Activated naive CD8-positive, alpha-beta T cell treated with anti-CD3 and anti-CD28 coated beads, Interleukin-2, amount 10 ng/mL, durations not matched to agents 7 days and 5 days (primary cell): ENCODE measurements at regions not wholly inside any gene's neighbourhood (a gene's known extent, or its start where the extent isn't known, plus 50 kb on each side); places are given as distances from the start of the nearest gene placed in this dataset.
A peak's percentile ranks its signal among the peaks of the same experiment; 100 is the strongest.
"Not testable (repeated sequence)": the region's sequence is repeated elsewhere in the genome, so short reads cannot be mapped to it uniquely, and the experiment has no call there.

ENCODE experiments used
- ATAC-seq: fragments of 150-1000 bp; cut with Tn5 transposase; one replicate; pipeline ENCODE4 v1.10.0; 2021; ENCODE audit warnings: low read depth, moderate library complexity
- POLR2A ChIA-PET: fragments of 350-600 bp; sonication (Branson Sonifier 250); formaldehyde crosslinking; loops from one replicate; lab custom pipeline; 2021; ENCODE audit warnings: antibody characterized with exemption; lab: Charles Lee
- DNase-seq: peaks from one replicate; pipeline ENCODE4 v3.0.0; 2021
- H3K27ac Mint-ChIP-seq: one replicate; pipeline ENCODE4 v1.8.0; 2022; ENCODE audit warnings: mild to moderate bottlenecking, mixed read lengths
- H3K27me3 Mint-ChIP-seq: one replicate; pipeline ENCODE4 v1.8.0; 2022; ENCODE audit warnings: mild to moderate bottlenecking, moderate library complexity, mixed read lengths
- H3K36me3 Mint-ChIP-seq: one replicate; pipeline ENCODE4 v1.8.0; 2021; ENCODE audit warnings: mild to moderate bottlenecking, mixed read lengths
- H3K4me1 Mint-ChIP-seq: one replicate; pipeline ENCODE4 v1.8.0; 2021; ENCODE audit warnings: mixed read lengths
- H3K4me3 Mint-ChIP-seq: one replicate; pipeline ENCODE4 v1.8.0; 2022; ENCODE audit warnings: mild to moderate bottlenecking, moderate library complexity, mixed read lengths
- H3K9me3 Mint-ChIP-seq: one replicate; pipeline ENCODE4 v1.8.0; 2021; ENCODE audit warnings: mixed read lengths

DNA sequence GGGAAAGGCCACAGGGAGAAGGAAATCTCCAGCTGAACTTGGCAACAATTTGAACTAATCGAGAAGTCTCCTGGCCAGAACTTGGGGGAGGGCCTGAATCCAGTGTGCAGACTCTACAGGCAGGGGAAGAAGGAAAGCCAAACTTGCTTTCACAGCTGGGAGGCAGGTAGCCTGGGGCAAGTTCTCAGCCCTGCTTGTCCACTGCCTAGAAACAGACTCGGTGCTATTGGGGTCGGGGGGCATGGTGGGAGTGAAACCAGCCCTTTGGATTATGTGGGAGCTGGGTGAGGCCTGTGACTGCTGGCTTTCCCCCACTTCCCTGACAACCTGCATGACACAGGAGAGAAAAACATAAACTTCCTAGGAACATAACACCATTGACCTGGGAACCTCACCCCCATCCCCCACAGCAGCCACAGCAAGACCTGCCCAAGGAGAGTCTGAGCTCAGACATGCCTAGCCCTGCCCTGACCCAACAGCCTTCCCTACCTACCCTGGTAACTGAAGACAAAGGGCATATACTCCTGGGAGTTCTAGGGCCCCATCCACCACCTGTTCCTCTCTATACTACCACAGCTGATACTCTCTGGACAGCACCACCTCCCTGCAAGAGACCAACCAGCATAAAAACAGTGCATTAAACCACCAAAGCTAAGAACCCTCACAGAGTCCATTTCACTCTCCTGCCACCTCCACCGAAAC lies 103.7 kb upstream of the MNS1 start:
- H3K27ac Mint-ChIP-seq = no peak overlapping the region
- H3K9me3 Mint-ChIP-seq = peaks cover 1% of the 10 kb centered on the region
- DNase-seq = no peak
- H3K4me1 Mint-ChIP-seq = no peaks in the 10 kb centered on the region
- POLR2A ChIA-PET = no interaction called here
- no peaks in the 10 kb centered on the region for H3K36me3 Mint-ChIP-seq
- peaks cover 8% of the 10 kb centered on the region for H3K27me3 Mint-ChIP-seq
- no peak overlapping the region for H3K4me3 Mint-ChIP-seq
- no peak for ATAC-seq

DNA sequence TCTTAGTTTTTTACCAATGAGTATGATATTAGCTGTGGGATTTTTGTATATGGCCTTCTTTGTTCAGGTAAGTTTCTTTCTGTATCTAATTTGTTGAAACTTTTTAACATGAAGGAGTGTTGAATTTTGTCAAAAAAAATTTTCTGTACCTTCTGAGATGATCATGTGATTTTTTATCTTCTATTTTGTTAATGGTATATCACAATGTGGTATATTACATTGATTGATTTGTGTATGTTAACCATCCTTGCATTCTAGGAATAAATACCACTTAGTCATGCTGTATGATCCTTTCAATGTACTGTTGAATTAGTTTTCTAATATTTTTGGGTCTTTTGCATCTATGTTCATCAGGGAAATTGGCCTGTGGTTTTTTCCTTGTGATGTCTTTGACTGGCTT lies 92.5 kb upstream of the MNS1 start:
- Mint-ChIP-seq H3K9me3 (peaks cover 11% of the 10 kb centered on the region), H3K27ac (no peak overlapping the region), H3K4me3 (no peak overlapping the region), H3K4me1 (no peaks in the 10 kb centered on the region), H3K36me3 (no peaks in the 10 kb centered on the region), H3K27me3 (peaks cover 4% of the 10 kb centered on the region)
- DNase-seq (no peak), ATAC-seq (no peak)
- POLR2A ChIA-PET = no interaction called here

DNA sequence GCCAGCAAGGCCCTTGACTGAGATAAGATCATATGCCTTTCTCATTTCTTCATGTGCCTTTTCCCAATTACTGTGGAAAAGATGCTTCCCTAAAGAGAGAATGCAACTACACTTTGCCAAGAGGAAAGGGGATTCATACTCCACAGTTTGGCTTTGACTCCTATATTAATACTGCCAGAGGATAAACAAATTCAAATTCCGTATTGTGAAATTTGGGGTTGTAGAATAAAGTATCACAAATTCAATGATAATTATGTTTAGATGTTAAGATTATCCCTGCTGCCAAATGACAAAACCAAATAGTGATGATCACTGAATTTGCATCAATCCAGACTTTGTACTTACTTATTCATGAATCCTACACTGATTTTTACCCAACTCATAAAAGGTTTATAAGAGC lies 88.5 kb upstream of the MNS1 start:
- POLR2A ChIA-PET = no interaction called here
- no peak overlapping the region for H3K27ac Mint-ChIP-seq
- no peaks in the 10 kb centered on the region for H3K36me3 Mint-ChIP-seq
- H3K4me3 Mint-ChIP-seq = no peak overlapping the region
- peaks cover 2% of the 10 kb centered on the region for H3K27me3 Mint-ChIP-seq
- ATAC-seq (no peak), DNase-seq (no peak)
- peaks cover 11% of the 10 kb centered on the region for H3K9me3 Mint-ChIP-seq
- no peaks in the 10 kb centered on the region for H3K4me1 Mint-ChIP-seq

DNA sequence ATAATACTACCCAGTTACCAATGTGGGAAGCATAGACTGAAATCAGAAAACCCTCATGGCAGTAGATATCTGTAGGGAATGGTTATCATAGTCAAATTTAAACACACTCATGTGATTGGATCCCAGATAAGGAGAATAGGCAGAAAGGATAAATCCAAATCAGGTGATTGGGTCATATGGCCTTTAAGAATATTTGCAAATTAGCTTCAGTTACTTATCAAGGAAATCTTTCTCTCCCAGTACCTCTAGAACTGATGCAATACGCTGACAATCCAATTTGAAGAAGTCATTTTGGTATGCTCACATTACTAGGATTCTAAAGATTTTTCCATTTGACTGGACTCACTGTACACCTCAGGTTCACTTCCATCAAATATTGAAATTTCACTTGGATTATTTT lies 87.7 kb upstream of the MNS1 start:
- DNase-seq (no peak), ATAC-seq (no peak)
- Mint-ChIP-seq H3K36me3 (no peaks in the 10 kb centered on the region), H3K27me3 (peaks cover 2% of the 10 kb centered on the region), H3K27ac (no peak overlapping the region), H3K4me3 (no peak overlapping the region), H3K9me3 (peaks cover 11% of the 10 kb centered on the region), H3K4me1 (no peaks in the 10 kb centered on the region)
- POLR2A ChIA-PET = no interaction called here

DNA sequence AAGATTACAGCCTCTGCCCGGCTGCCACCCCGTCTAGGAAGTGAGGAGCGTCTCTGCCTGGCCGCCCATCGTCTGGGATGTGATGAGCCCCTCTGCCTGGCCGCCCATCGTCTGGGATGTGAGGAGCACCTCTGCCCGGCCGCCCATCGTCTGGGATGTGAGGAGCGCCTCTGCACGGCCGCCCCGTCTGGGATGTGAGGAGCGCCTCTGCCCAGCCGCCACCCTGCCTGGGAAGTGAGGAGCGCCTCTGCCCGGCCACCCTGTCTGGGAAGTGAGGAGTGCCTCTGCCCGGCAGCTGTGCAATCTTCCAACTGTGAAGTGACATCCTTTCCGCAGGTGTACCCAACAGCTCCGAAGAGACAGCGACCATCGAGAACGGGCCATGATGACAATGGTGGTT lies 75.6 kb upstream of the MNS1 start:
- peaks cover 17% of the 10 kb centered on the region for H3K9me3 Mint-ChIP-seq
- H3K27me3 Mint-ChIP-seq = not testable (repeated sequence)

DNA sequence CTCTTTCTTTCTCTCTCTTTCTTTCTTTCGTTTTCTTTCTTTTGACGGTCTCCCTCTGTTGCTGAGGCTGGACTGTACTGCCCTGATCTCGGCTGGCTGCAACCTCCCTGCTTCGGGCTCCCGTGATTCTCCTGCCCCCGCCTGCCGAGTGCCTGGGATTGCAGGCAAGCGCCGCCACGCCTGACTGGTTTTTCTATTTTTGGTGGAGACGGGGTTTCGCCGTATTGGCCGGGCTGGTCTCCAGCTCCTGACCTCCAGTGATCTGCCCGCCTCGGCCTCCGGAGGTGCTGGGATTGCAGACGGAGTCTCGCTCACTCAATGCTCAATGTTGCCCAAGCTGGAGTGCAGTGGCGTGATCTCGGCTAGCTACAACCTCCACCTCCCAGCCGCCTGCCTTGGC lies 75.2 kb upstream of the MNS1 start:
- H3K27ac Mint-ChIP-seq, DNase-seq, H3K27me3 Mint-ChIP-seq, H3K4me3 Mint-ChIP-seq, ATAC-seq, H3K36me3 Mint-ChIP-seq, POLR2A ChIA-PET: not testable (repeated sequence)
- Mint-ChIP-seq H3K4me1 (peaks cover 12% of the 10 kb centered on the region), H3K9me3 (peaks cover 18% of the 10 kb centered on the region)

More for the DNA sequence above, 75.6 kb upstream of the MNS1 start:
- POLR2A ChIA-PET, DNase-seq, H3K4me3 Mint-ChIP-seq, H3K27ac Mint-ChIP-seq, ATAC-seq, H3K36me3 Mint-ChIP-seq: not testable (repeated sequence)
- H3K4me1 Mint-ChIP-seq = peaks cover 12% of the 10 kb centered on the region

DNA sequence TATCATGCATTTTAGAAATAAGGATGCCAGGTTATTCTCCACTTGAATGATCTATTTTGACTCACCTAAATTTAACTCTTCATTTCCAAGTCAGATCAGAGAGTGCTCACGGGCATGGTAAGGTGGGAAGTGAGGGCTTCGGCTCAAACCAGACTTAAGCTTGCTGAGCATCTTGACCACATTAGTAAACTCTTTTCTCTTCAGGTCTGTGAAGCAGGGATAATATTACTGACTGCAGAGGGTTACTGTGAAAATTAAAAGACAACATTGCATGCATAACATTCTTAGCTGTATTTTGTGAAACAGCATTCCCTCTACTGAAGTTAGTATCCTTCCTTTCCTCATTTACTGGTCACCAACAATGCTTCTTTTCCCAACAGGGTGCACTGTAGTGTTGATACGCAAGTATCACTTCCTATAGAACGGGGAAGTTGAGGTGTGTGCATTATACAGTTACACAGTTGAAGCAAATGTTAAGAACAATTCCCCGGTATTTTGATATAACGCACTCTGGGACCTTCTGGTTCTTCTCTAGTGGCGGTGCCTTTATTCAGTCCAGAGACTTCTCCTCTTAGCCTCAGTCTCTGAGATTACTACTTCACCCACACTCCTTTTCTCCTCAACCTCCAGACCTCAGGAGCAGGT lies 74.1 kb upstream of the MNS1 start:
- Mint-ChIP-seq H3K4me3 (no peak overlapping the region), H3K27ac (no peak overlapping the region), H3K36me3 (peaks cover 2% of the 10 kb centered on the region), H3K27me3 (peaks cover 5% of the 10 kb centered on the region), H3K9me3 (peaks cover 10% of the 10 kb centered on the region), H3K4me1 (peaks cover 12% of the 10 kb centered on the region)
- ATAC-seq (no peak), DNase-seq (no peak)
- POLR2A ChIA-PET = no interaction called here

DNA sequence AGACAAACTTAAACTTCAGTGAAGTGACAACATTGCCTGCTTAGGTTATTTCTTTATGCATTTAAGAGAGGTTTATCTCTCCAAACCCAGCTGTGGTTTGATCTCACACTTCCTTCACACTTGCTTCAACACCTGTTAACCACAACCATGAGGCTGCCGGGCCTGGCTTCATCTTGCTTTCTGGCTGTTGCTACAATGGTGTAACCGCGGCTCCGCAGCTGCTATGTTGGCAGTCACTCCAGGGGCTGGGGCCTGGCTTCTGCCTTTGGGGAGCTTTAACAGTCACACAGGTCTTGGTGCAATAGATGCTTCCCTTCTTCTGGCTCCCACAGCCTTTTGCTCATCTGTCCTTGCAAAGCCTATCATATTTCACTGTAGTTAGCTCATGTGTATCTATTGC lies 72.9 kb upstream of the MNS1 start:
- H3K9me3 Mint-ChIP-seq = peaks cover 5% of the 10 kb centered on the region
- H3K4me1 Mint-ChIP-seq = peaks cover 12% of the 10 kb centered on the region
- ATAC-seq (peak; percentile 97), DNase-seq (peak; percentile 60)
- H3K4me3 Mint-ChIP-seq = peak overlapping the region; percentile 19
- peaks cover 2% of the 10 kb centered on the region for H3K36me3 Mint-ChIP-seq
- peaks cover 5% of the 10 kb centered on the region for H3K27me3 Mint-ChIP-seq
- H3K27ac Mint-ChIP-seq = peak overlapping the region; percentile 45
- POLR2A ChIA-PET = no interaction called here

DNA sequence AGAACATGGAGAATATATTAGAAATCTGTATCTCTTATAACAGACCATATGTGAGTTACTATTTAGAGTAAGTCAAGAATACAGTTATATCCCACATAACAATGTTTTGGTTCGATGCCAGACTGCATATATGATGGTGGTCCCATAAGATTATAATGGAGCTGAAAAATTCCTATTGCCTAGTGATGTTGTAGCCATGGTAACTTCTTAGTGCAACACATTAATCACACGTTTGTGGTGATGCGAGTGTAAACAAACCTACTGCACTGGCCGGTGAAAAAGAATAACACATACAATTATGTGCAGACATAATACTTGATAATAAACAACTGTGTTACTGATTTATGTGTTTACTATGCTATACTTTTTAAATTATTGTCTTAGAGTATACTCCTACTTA lies 69.8 kb upstream of the MNS1 start:
- DNase-seq (no peak), ATAC-seq (no peak)
- H3K4me1 Mint-ChIP-seq = peaks cover 12% of the 10 kb centered on the region
- no peak overlapping the region for H3K4me3 Mint-ChIP-seq
- H3K9me3 Mint-ChIP-seq = peaks cover 5% of the 10 kb centered on the region
- POLR2A ChIA-PET = no interaction called here
- H3K27ac Mint-ChIP-seq = no peak overlapping the region
- H3K36me3 Mint-ChIP-seq = no peaks in the 10 kb centered on the region
- peaks cover 15% of the 10 kb centered on the region for H3K27me3 Mint-ChIP-seq

DNA sequence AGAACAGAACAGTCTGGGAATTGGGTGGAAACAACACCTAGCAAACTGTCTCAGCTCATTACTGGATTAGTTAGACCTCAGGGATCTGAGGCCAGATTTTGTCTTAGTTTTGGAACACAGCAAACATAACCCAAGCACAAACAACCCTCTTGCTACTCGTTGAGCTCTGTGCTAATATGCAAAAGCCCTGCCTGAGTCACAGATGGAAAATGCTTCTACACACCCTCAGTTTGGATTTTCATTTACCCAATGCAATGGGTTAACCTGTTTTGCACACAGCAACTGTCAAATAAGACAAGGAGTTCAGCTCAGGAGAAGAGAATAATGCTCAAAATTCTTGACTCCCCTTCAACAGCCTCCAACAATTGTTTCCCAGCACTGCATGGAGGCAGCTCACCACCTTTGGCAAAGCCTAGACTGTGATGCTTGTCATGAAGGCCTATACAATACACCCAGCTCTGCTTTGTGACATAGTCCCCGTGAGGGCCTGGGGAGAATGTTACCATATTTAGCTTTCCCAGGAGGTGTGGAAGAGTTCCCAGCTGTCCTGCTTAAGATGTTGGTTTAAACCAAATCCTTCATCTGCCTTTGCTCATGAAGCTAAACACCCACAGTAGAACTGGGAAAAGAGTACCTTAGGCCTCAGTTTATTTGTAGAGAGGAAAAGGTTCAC lies 68.9 kb upstream of the MNS1 start:
- H3K4me1 Mint-ChIP-seq = peaks cover 12% of the 10 kb centered on the region
- no peaks in the 10 kb centered on the region for H3K36me3 Mint-ChIP-seq
- no peak overlapping the region for H3K4me3 Mint-ChIP-seq
- H3K27ac Mint-ChIP-seq = no peak overlapping the region
- POLR2A ChIA-PET = no interaction called here
- H3K9me3 Mint-ChIP-seq = peaks cover 1% of the 10 kb centered on the region
- DNase-seq (no peak), ATAC-seq (no peak)
- H3K27me3 Mint-ChIP-seq = peaks cover 10% of the 10 kb centered on the region

DNA sequence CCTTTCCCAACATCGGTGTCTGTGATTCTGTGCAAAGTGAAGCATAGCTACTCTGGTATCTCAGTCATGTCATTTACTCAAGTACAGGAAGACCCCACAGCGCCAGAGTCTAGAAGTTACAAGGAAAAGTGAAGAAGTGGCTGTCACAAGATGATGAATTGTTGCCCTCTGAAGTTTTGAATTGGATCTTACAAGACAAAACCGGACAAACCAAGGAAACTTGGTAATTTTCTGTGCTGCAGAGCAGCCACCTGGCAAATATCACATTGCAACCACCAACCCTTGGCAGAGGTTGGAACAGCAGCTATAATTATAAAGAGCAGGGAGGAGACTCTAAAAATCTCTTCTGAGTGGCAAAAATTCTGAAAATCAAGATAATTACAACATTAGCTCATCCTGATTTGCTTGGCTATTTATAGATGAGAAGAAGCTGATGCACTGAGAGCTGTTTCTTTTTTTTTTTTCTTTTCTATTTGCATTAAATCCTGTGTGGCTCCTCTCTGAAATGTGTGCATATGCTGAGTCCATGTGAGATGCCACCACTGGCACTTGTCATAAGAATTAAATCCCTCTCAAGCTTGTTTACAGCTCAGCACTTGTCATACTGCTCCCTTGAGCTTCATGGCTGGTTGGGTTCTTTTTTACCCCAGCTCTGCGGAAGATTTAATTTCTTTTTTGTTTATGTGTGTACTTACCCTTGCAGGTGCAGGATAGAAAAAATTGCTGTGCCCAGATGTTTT lies 68.0 kb upstream of the MNS1 start:
- Mint-ChIP-seq H3K27ac (no peak overlapping the region), H3K9me3 (peaks cover 1% of the 10 kb centered on the region), H3K4me3 (no peak overlapping the region), H3K36me3 (no peaks in the 10 kb centered on the region), H3K4me1 (peaks cover 7% of the 10 kb centered on the region), H3K27me3 (peaks cover 10% of the 10 kb centered on the region)
- no peak for DNase-seq
- POLR2A ChIA-PET = no interaction called here
- ATAC-seq = no peak

DNA sequence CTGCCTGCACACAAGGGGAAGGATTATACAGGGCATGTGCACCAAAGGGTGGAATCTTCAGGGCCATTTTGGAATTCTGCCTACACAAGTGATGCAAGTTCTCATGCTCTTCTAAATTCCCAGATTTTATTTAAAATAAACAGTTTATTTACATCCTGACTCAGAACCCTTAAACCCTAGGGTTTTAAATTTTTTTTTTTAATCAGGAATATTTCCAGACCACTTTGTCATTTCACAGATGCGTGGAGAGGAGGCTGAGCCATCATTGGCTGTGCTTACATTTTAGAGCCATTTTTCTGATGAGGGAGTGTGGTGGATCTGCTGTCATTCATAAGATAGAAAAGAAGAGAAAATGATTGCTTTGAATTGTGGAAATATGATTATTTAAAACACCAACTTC lies 65.2 kb upstream of the MNS1 start:
- Mint-ChIP-seq H3K27me3 (peaks cover 10% of the 10 kb centered on the region), H3K4me3 (no peak overlapping the region), H3K27ac (no peak overlapping the region), H3K4me1 (no peaks in the 10 kb centered on the region), H3K9me3 (no peaks in the 10 kb centered on the region), H3K36me3 (no peaks in the 10 kb centered on the region)
- DNase-seq (no peak), ATAC-seq (no peak)
- POLR2A ChIA-PET = no interaction called here

DNA sequence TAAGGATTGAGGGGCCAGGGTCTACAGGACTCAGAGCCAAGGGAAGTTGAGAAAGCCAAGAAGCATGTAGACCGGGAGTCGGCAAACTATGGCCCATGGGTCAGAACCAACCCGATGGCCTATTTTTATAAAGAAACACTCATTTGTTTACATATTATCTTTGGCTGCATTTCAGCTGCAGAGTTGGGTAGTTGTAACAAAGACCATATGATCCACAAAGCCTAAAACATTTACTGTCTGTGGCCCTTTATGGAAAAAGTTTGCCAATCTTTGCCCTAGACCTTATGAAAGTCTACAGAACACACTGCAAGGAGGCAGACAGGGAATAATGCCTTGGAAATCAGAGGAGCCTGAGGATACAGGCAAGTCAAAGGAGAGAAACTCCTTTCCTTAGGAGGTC lies 63.2 kb upstream of the MNS1 start:
- no peaks in the 10 kb centered on the region for H3K36me3 Mint-ChIP-seq
- no peak overlapping the region for H3K27ac Mint-ChIP-seq
- DNase-seq = no peak
- ATAC-seq = no peak
- no peak overlapping the region for H3K4me3 Mint-ChIP-seq
- H3K9me3 Mint-ChIP-seq = no peaks in the 10 kb centered on the region
- POLR2A ChIA-PET = no interaction called here
- no peaks in the 10 kb centered on the region for H3K4me1 Mint-ChIP-seq
- peaks cover 20% of the 10 kb centered on the region for H3K27me3 Mint-ChIP-seq
